HepG2 (cell line): ENCODE measurements at regions not wholly inside any gene's neighbourhood (a gene's known extent, or its start where the extent isn't known, plus 50 kb on each side); places are given as distances from the start of the nearest gene placed in this dataset.
A peak's percentile ranks its signal among the peaks of the same experiment; 100 is the strongest.

Source experiments
- ATAC-seq: fragments of 200-7000 bp; cut with Tn5 transposase; 3 replicates; pipeline ENCODE4 v1.9.1; 2020; ENCODE audit warnings: mild to moderate bottlenecking, moderate library complexity
- BruUV-seq: library from RNA; stranded (reverse); fragments of 400-500 nt; replicated peaks from 2 replicates; lab custom pipeline; 2021; lab: Mats Ljungman, UMichigan
- CTCF ChIA-PET: fragments of 300-600 bp; formaldehyde crosslinking; extraction: SDS; loops from one replicate; lab custom pipeline; 2021; ENCODE audit warnings: low total read pairs, inconsistent platforms, low intra/inter-chr PET ratio; lab: Yijun Ruan, JAX
- POLR2A ChIA-PET: fragments of 350-600 bp; sonication (Branson Sonifier 250); formaldehyde crosslinking; loops from one replicate; lab custom pipeline; 2020; ENCODE audit warnings: antibody characterized with exemption, inconsistent platforms; lab: Yijun Ruan, JAX
- DNase-seq: peaks from one replicate; pipeline ENCODE4 v3.0.0-alpha.2; 2015; ENCODE audit warnings: low spot score
- FAIRE-seq: peaks from 3 replicates; lab custom pipeline; 2011; peaks lifted over from hg19 to GRCh38; lab: Jason Lieb, UNC
- H2AFZ ChIP-seq: one replicate; pipeline ENCODE4 v1.6.1; 2011; ENCODE audit warnings: low read length, inconsistent platforms
- H3K27ac ChIP-seq: fragments of 300-600 bp; 3 replicates; pipeline ENCODE4 v1.8.0; 2011; ENCODE audit warnings: mixed run types, mild to moderate bottlenecking, mixed read lengths, low read length, inconsistent platforms; ENCODE audit not compliant: insufficient read depth; ENCODE audit errors: extremely low read length
- H3K27me3 ChIP-seq, 2 experiments: fragments of 200-600 bp in 1 of 2; 2 replicates in 1 of 2; 3 replicates in 1 of 2; pipeline versions ENCODE4 v1.6.0 to v1.8.0; 2011; ENCODE audit warnings: low read length in 2 of 2, mild to moderate bottlenecking in 2 of 2, moderate library complexity in 2 of 2, inconsistent platforms in 1 of 2; ENCODE audit not compliant: insufficient read depth in 2 of 2, control insufficient read depth in 1 of 2
- H3K36me3 ChIP-seq, 2 experiments: fragments of 200-600 bp in 1 of 2; replicated peaks in 1 of 2; 2 replicates in 1 of 2; 3 replicates in 1 of 2; pipeline versions ENCODE4 v1.5.1 to v1.8.0; 2011; ENCODE audit warnings: low read length in 2 of 2, inconsistent platforms in 1 of 2; ENCODE audit not compliant: insufficient read depth in 2 of 2, control insufficient read depth in 1 of 2
- H3K4me1 ChIP-seq: 2 replicates; pipeline ENCODE4 v1.5.1; 2012; ENCODE audit warnings: low read length, inconsistent platforms; ENCODE audit not compliant: insufficient read depth
- H3K4me2 ChIP-seq: 2 replicates; pipeline ENCODE4 v1.6.0; 2011; ENCODE audit warnings: low read depth, low read length, inconsistent platforms
- H3K4me3 ChIP-seq, 3 experiments: fragments of 200-600 bp in 1 of 3; sonication (generic), shearing (Covaris generic) in 1 of 3; replicated peaks in 1 of 3; 2 replicates each; pipeline ENCODE4 v1.5.1; 2011 to 2016; ENCODE audit warnings: low read length in 3 of 3, inconsistent platforms in 2 of 3, low read depth in 2 of 3, mild to moderate bottlenecking in 2 of 3, control low read depth in 1 of 3, mixed read lengths in 1 of 3; ENCODE audit not compliant: insufficient read depth in 1 of 3
- H3K79me2 ChIP-seq: one replicate; pipeline ENCODE4 v1.6.1; 2011; ENCODE audit warnings: low read length, inconsistent platforms; ENCODE audit not compliant: insufficient read depth
- H3K9ac ChIP-seq: 2 replicates; pipeline ENCODE4 v1.6.0; 2011; ENCODE audit warnings: mild to moderate bottlenecking, low read depth, low read length, inconsistent platforms; ENCODE audit not compliant: insufficient read depth
- H3K9me3 ChIP-seq: 2 replicates; pipeline ENCODE4 v1.5.1; 2012; ENCODE audit warnings: mild to moderate bottlenecking, low read length
- H4K20me1 ChIP-seq: 2 replicates; pipeline ENCODE4 v1.6.0; 2011; ENCODE audit warnings: inconsistent platforms, mild to moderate bottlenecking, low read length, moderate library complexity; ENCODE audit not compliant: insufficient read depth
- CENPX ChIP-seq: sonication (generic); formaldehyde crosslinking; IDR thresholded peaks from 2 replicates; pipeline ENCODE4 v1.9.0; 2021; ENCODE audit warnings: mild to moderate bottlenecking, missing genetic modification reagents, moderate library complexity
- HNRNPLL ChIP-seq: fragments of 200-400 bp; formaldehyde crosslinking; IDR thresholded peaks from 2 replicates; pipeline ENCODE4 v1.6.1; 2017; ENCODE audit warnings: mild to moderate bottlenecking, low read depth, low read length; ENCODE audit not compliant: poor library complexity, severe bottlenecking
- MAFK ChIP-seq, 2 experiments: IDR thresholded peaks in 1 of 2; conservative IDR thresholded peaks in 1 of 2; 2 replicates each; pipeline ENCODE4 v1.6.1; 2011; ENCODE audit warnings: improper control_type of control experiment in 2 of 2, low read length in 2 of 2
- NFYB ChIP-seq: sonication (generic); formaldehyde crosslinking; IDR thresholded peaks from 2 replicates; pipeline ENCODE4 v1.4.0; 2020; ENCODE audit warnings: missing genetic modification reagents
- PPARG ChIP-seq: conservative IDR thresholded peaks from 2 replicates; pipeline ENCODE4 v1.6.1; 2016; ENCODE audit warnings: missing biosample characterization, missing genetic modification reagents
- RAD51 ChIP-seq: fragments of 450-650 bp; IDR thresholded peaks from 2 replicates; pipeline ENCODE4 v1.6.1; 2016; ENCODE audit warnings: borderline replicate concordance
- SOX5 ChIP-seq: IDR thresholded peaks from 2 replicates; pipeline ENCODE4 v1.6.1; 2016; ENCODE audit warnings: borderline replicate concordance
- TBX3 ChIP-seq: fragments of 450-650 bp; IDR thresholded peaks from 2 replicates; pipeline ENCODE4 v1.6.1; 2017; ENCODE audit warnings: antibody characterized with exemption, mild to moderate bottlenecking, inconsistent platforms, borderline replicate concordance
- THAP9 ChIP-seq: sonication (generic); formaldehyde crosslinking; IDR thresholded peaks from 2 replicates; pipeline ENCODE4; 2020; ENCODE audit warnings: missing genetic modification reagents, mild to moderate bottlenecking, borderline replicate concordance
- ZFP82 ChIP-seq: sonication (generic); formaldehyde crosslinking; IDR thresholded peaks from 2 replicates; pipeline ENCODE4 v1.5.1; 2020; ENCODE audit warnings: mild to moderate bottlenecking, missing genetic modification reagents, borderline replicate concordance
- ZFP90 ChIP-seq: sonication (generic); formaldehyde crosslinking; IDR thresholded peaks from 2 replicates; pipeline ENCODE4 v1.8.0; 2022; ENCODE audit warnings: missing genetic modification reagents, mild to moderate bottlenecking, inconsistent platforms, borderline replicate concordance
- ZNF362 ChIP-seq: sonication (generic); formaldehyde crosslinking; IDR thresholded peaks from 2 replicates; pipeline ENCODE4 v1.4.0; 2020; ENCODE audit warnings: missing genetic modification reagents, mild to moderate bottlenecking, borderline replicate concordance
- ZNF367 ChIP-seq: sonication (generic); formaldehyde crosslinking; IDR thresholded peaks from 2 replicates; pipeline ENCODE4 v1.4.0; 2020; ENCODE audit warnings: missing genetic modification reagents, borderline replicate concordance
- ZNF430 ChIP-seq: sonication (generic); formaldehyde crosslinking; IDR thresholded peaks from 2 replicates; pipeline ENCODE4 v1.9.0; 2021; ENCODE audit warnings: mild to moderate bottlenecking, missing genetic modification reagents
- WGBS: methylation state at CpG from one replicate; pipeline ENCODE4 v1.1.6; 2017; ENCODE audit warnings: low lambda C conversion rate; 5-methylcytosine and 5-hydroxymethylcytosine counted together
- in situ Hi-C: cut with HindIII; loops from 2 replicates; pipeline ENCODE4 v1.10.0; 2017; ENCODE audit warnings: low pct_unique_long_range_greater_than_20kb; ENCODE audit not compliant: extremely low pct_ligation_motif_present
- intact Hi-C: fragments of 100-400 bp; cut with micrococcal nuclease; formaldehyde crosslinking; loops from one replicate; pipeline ENCODE4 v1.10.0; 2022; ENCODE audit not compliant: unreplicated experiment

GRCh38 chr7:46819819-46820218 is 762.1 kb downstream of the TNS3 start:
- Histone ChIP-seq H3K9ac (no peak overlapping the region), H3K79me2 (no peaks in the 10 kb centered on the region), H3K4me3 (no peak overlapping the region), H3K27ac (no peak overlapping the region), H3K4me1 (no peaks in the 10 kb centered on the region), H2AFZ (no peak overlapping the region), H3K36me3 (no peaks in the 10 kb centered on the region), H4K20me1 (no peaks in the 10 kb centered on the region), H3K27me3 (no peaks in the 10 kb centered on the region), H3K4me2 (no peak overlapping the region), H3K9me3 (peaks cover 5% of the 10 kb centered on the region; the same call in 1 of the 2 replicates)
- FAIRE-seq (no peak), ATAC-seq (no peak), DNase-seq (no peak)
- ChIA-PET CTCF (no interaction called here), POLR2A (no interaction called here)
- in situ Hi-C loops: no loop called here
- no TSS peak for BruUV-seq
- TF ChIP-seq RAD51 (peak; percentile 64; the same call in 1 of the 2 replicates), ZFP82 (CRISPR knock-in tag) (no peak), MAFK (conservative IDR thresholded peaks at IDR 0.05 in 1 of 2, IDR thresholded peaks at IDR 0.05 in 1 of 2; ENCODE audit: low read length in 2 of 2) (0 out of 4 replicates have a peak, but pooled peaks of 1 of the 2 experiments have one; percentile 25)
- WGBS: 40% methylated on average over 7 of the region's 7 CpGs
- intact Hi-C loops: no loop called here

- Histone ChIP-seq H4K20me1 (no peaks in the 10 kb centered on the region), H3K9ac (no peak overlapping the region), H3K4me2 (no peak overlapping the region), H2AFZ (no peak overlapping the region), H3K79me2 (no peaks in the 10 kb centered on the region), H3K36me3 (no peaks in the 10 kb centered on the region), H3K4me1 (no peaks in the 10 kb centered on the region), H3K27ac (no peak overlapping the region), H3K27me3 (no peaks in the 10 kb centered on the region), H3K9me3 (peaks cover 5% of the 10 kb centered on the region; the same call in 1 of the 2 replicates), H3K4me3 (no peak overlapping the region)
- in situ Hi-C loops (no loop called here), intact Hi-C loops (no loop called here)
- ATAC-seq (no peak), DNase-seq (no peak), FAIRE-seq (no peak)
- CTCF ChIA-PET: no interaction called here
- POLR2A ChIA-PET: no interaction called here
- no TSS peak for BruUV-seq
- 23% methylated on average over 4 of the region's 4 CpGs for WGBS
- no peak for TF ChIP-seq SOX5 (CRISPR knock-in tag)
- TF ChIP-seq TBX3: no peak
- TF ChIP-seq ZNF362 (CRISPR knock-in tag): no peak
- TF ChIP-seq ZNF430: no peak
- TF ChIP-seq PPARG (CRISPR knock-in tag): no peak
- no peak for TF ChIP-seq THAP9 (CRISPR knock-in tag)
- no peak for TF ChIP-seq HNRNPLL
- no peak for TF ChIP-seq ZFP90 (CRISPR knock-in tag)
- TF ChIP-seq NFYB (CRISPR knock-in tag): no peak
- TF ChIP-seq CENPX (CRISPR knock-in tag): no peak
- no peak for TF ChIP-seq ZNF367
Measured at GRCh38 chr7:46814516-46815250, 767.2 kb downstream of the TNS3 start.
